RCC 7860 (cell line): ENCODE measurements at regions not wholly inside any gene's neighbourhood (a gene's known extent, or its start where the extent isn't known, plus 50 kb on each side); places are given as distances from the start of the nearest gene placed in this dataset.

Experiments
- DNase-seq: peaks from one replicate; pipeline ENCODE4 v3.0.0-alpha.2; 2015; ENCODE audit warnings: low spot score
- FAIRE-seq: peaks from 2 replicates; lab custom pipeline; 2012; peaks lifted over from hg19 to GRCh38; lab: Jason Lieb, UNC

DNA sequence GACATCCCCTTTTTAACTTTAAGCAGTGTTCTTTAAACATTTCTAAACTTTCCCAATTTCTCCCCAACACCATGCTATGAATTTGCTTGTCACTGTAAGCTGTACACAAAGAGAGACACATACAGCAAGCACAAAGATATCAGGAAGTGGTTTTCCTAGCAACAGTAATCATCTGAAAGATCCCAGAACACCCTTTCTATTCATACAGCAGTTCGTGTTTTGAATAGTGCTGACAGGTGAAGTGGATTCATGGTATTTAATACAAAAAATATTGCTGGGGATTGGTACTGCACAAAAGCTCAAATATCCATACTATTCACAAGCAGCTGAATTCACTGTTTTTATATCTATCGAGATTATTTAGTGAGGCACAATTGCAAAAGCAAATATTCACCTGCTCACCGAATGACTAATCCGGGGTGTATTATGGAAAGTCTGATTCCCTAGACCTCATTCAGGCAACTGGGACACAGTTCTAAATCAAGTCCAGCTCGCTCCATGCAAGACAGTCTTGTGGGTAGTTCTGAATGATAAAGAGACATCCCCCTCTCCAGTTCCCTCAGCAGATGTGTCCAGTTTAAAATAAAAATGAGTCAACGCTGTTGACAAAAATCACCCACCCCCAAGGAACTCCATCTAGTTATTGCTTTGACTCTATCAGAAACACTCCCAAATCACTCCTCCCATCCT lies 107.1 kb upstream of the TSHZ2 start:
- no peak for DNase-seq
- no peak for FAIRE-seq

DNA sequence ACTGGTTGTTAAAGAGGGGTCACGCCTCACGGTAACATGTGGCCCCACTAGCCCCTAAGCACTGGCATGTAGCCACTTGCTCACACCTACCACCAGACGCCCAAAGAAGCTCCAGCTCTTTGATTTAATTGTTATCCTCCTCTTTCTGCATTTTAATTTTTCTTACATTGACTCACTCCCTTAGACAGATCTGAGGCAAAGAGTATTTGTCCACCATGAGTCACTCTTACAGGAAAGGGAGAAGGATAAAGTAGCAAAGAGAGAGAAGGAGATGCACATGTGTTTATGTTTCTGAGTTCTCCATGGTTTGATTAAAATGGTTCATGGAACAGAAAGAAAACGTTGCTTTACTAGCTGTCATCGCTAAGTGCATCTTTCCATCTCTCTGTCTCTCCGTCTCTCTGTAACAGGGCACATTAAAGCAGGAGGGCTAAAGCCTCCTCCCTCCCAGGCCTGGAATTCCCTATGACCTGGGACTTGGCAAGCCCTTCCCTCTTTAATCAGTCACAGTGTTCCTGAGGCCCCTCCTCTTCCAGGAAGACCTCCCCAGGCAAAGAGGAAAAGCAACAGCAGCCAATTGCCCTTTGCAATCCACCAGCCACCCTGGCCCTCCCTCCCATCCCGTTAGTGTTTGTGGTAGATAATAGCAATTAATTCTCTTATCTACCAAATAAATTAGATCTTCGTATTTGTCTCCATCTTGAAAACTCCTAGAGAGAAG lies 112.8 kb upstream of the TSHZ2 start:
- FAIRE-seq = peak; percentile 49
- peak; percentile 50 for DNase-seq

DNA sequence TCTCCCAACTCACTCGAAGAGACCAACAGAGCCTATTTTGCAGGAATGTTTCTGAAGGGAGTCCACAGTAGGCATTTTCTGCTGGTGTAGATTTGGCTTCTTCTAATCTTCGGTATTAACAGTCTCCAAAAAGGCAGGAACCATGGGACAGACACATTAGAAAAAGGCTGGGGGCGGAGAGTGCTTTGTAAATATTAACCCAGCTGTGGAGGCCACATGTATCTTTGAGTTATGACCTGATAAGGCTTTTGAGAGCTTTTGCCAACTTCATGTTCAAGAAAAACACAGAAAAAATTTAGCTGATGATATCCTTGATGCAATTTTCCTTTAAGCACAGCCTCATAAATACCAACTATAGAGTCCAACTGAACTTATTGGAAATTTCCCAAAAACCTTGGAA lies 119.4 kb upstream of the TSHZ2 start:
- DNase-seq (no peak), FAIRE-seq (no peak)

DNA sequence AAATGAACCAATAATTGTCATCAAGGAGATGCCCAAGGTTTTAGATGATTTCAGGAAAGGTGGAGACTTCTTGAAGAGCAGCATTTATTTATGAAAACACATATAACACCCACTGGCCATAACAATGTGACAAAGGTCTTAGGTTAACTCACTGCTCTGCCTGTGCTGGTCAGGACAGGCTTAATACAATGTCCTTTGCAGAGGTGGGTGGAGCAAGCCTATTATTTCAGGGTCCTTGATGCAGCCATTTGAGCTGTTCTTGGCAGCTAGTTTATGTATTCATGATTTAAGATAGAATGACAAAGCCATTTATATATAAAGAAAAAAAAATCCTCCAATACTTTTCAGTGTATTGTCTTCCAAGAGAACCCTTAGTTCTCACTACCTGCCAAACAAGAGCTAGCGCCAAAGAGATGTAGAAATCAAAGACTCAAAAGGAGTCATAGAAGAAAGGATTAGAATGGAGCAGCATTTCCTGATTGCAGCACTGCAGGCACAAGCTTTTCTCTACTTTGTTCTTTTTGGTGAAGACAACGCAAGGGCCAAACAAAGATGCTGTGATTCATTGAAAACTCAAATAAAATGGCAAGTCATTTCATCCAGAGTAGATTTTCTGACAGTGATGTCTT lies 124.3 kb upstream of the TSHZ2 start:
- DNase-seq = no peak

DNA sequence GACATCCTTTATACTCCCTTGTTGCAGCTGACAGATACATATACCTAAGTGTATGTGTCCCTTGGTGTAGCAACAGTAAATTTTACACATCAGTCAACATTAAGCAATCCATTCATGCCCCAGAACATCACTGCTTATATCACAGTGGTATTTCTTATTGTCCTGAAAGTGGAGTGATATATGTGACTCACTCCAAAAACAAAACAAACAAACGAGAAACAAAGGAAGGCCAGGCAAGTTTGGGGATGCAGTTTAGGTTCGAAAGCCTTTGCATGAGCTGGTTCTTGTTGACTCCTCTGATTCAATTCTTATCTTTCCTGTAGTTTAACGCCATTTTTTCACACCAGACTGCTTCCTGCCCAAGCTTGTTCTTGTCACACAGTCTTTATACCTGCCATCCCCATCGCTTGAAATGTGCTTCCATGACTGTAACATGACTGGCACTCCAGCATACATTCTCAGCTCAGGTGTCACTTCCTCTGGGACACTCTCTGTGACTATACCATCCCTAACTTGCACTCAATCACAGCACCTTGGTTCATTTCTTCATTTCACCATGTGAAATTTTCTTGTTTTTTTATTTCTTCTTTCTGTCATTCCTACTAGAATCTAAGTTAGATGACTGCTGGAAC lies 125.0 kb upstream of the TSHZ2 start:
- no peak for FAIRE-seq
- DNase-seq = no peak

More for the DNA sequence above, 124.3 kb upstream of the TSHZ2 start:
- FAIRE-seq = no peak

DNA sequence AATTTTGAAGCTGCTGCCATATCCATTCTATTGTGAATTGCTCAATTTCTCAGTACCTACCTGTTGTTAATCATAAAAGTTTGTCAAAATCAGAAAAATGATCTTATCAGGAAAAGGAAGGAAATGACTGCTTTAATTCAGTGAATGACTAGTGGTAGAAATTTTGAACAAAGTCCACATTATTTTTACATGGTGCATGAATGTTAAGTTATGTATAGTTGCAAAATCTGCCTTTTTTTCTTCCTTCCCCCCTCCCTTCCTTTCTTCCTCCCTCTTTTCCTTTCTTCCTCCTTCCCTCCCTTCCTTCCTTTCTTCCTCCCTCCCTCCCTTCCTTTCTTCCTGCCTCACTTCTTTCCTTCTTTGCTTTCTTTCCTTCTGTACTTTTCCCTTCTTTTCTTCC lies 127.1 kb upstream of the TSHZ2 start:
- FAIRE-seq = no peak
- DNase-seq = no peak

DNA sequence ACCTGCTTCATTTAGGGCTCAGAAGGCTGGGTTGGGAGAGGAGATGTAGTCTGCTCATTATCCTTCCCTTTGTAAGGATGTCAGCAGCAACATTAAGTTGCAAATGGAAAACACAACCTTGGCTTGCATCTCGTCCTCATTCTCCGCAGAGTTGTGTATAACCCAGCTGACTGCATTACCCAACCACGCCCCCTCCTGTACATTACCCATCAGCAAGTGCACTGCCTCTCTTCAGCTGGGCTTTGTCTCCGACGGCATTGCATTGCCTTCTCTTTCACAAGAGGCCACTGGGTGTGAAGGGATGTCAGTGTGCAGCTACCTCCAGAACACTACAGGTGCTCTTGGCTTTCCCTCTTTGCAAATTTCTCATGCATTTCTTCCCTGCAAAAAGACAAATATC lies 128.7 kb upstream of the TSHZ2 start:
- DNase-seq (no peak), FAIRE-seq (no peak)

DNA sequence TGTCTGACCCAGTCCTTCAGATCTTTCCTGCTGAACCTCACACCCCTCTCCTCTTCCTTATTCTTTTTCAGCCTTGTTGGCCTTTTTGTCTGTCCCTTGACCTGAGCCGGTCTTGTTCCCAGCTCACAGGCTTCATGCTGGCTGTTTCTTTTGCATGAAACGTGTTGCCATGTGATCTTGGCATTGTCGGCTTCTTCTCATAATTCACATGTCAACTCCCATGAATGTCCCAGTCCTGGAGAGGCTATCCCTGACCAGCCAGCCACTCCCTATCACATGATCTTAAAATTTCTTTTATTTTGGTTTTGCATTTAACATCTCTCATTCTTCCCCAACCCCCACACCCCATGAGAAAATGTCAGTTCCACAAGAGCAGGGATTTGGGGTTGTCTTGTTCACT lies 131.2 kb upstream of the TSHZ2 start:
- DNase-seq (no peak), FAIRE-seq (no peak)

DNA sequence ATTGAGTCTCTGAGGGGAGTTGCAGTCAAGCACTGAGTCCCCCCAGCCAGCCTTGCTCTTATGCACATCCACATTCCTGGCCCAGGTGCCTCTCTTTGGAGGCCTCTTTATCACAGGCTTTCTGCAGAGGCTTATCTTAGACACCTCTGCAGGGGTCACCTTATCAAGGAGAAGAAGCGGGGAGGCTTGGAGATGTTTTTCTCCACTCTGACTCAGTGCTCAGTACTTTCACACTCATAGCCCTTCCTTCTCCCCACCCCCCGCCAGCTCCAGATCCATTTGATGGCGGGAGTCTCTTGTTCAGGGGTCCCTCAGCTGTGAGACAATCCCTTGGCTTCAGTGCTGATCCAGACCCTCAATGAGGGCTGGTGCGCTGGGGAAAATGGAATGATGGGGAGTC lies 132.1 kb upstream of the TSHZ2 start:
- no peak for FAIRE-seq
- no peak for DNase-seq

DNA sequence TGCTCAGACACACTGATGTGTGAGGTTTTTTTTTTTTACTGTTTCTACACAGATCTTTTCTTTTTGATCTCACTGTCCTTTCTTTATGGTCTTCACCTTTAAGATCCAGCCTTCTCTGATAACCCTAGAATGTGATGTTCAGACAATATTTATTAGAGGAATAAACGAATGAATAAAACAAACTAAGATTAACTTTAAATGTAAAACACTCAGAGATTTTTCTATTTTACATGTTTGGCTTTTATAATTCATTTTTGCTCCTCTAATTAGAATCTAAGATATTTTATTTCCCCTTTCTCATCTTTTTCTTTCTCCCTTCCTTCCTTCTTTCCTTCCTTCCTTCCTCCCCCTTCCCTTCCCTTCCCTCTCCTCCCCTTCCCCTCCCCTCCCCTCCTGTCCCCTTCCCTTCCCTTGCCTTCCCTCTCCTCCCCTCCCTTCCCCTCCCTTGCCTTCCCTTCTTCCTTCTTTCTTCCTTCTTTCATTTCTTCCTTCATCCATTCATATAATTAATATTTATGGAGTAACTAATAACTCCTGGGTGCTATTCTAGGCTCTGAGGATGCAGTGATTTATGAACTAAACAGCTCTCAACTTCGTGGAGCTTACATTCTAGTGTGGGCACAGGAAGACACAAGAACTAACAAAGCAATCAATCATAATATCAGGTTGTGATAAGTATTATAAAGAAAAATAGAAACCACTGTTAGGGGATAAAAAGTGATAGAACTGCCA lies 133.5 kb upstream of the TSHZ2 start:
- DNase-seq = no peak
- no peak for FAIRE-seq

DNA sequence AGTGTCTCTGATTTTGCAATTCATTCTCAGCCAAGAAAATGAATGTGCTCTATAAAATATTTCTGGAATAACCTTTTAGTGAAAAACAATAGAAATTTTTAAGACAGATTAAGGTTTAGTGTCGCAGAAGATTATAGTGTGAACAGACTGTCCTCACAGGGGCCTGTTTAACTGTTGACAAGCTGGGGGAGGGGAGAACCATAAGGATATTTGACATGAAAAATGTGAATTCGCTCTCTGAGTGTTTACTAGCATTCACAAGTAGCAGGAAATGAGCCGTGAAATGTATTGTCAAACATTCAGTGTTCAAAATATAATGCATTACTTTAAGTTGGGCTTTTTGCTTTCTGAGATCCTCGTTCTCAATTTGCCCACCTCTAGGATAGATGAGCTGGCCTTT lies 134.8 kb upstream of the TSHZ2 start:
- DNase-seq (no peak), FAIRE-seq (no peak)

DNA sequence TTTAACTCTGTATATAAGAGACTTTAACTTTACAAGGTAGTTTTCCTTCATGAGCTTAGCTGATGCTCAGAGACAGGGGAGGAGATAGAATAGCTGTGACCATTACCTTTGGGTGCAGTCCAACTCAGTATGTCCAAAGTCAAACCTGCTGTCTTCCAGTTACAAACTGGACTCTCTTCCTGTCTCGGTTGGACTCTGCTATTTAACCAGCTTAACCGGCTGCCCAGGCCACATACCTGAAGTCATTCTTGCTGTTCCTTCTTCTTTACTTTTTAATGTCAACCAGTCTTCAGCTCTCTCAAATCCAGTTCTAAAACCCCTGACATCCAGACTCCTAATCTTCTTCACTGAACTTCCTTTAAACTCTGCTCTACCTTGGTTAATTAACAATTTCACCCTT lies 138.3 kb upstream of the TSHZ2 start:
- DNase-seq (no peak), FAIRE-seq (no peak)

DNA sequence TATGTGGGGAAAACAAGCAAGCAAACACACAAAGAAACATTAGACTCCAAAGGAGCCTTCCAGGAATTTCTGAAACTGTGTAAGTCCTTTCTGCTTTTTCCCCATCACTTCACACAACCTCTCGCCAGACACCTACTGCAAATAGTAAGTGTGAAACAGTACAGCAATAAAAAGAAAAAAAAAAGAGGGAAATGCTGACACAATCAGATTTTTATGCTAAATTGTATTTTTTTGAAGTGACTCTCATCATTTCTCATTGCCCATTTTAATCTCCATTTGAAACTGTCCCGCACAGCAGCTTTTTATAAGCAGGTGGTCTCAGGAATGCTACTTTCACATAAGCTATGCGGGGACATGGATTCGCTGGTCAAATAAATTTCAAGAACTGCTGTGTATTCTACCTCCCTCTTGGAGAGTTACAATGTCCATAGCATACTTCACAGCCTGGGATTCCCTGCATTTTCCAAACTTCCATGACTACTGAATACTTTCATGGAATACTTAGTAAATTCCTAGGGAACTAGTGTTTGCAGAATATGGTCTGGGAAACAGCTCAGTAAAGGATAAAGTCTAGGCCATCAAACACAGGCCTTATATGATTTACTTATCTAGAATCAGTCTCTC lies 139.9 kb upstream of the TSHZ2 start:
- FAIRE-seq (no peak), DNase-seq (no peak)

DNA sequence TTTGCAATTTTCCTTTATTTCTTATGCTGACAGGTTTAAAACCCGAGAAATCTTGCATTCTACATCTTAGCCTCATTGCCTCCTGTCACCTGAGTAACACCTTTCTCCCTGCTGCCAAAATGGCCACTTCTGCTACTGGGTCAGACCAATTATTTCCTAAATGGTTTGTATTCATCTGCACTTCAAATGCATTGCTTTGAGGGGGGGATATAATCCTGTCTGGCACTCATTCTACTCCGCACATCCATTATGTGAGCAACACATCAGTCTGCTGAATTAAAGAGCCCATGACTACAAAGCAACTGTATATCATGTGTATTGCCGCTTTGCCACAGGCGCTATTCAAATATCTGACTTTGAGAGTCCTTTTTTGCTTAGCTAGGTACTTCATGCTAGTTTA lies 141.6 kb upstream of the TSHZ2 start:
- DNase-seq = no peak
- no peak for FAIRE-seq

DNA sequence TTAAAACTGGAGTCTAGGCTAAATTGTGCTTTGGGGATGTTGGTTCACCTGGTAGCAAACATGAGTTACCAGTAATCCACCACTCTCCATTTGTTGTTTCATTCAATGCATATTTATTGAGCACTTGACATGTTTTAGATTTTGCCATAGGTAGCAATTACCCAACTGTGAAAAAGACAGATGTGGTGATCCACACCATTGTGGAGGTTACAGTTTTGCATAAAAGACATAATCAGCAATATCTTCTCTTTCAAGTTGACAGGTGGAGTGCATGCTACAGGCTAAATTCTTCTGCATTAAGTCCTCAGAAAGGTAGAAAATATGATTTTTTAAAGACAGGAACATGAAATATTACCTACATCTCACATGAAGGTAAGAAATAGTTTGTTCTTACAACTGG lies 143.0 kb upstream of the TSHZ2 start:
- FAIRE-seq (no peak), DNase-seq (no peak)

DNA sequence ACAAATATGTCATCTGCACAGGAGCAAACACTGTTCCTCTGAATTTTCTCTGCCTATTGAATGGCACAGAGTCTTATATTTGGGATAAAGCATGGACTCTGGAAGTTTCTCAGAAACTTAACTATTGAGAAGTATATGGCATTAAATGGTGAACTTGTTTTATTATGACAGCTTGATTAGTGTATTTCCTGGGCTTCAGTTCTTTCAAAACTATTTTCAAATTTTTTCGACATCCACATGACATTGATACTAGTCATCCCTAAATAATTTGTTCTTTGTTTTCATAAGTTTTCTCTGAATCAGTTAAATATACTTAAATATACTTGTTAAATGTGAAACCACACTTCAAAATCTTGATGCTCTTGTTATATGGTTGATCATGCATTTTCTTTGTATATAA lies 144.0 kb upstream of the TSHZ2 start:
- DNase-seq = no peak
- FAIRE-seq = no peak

DNA sequence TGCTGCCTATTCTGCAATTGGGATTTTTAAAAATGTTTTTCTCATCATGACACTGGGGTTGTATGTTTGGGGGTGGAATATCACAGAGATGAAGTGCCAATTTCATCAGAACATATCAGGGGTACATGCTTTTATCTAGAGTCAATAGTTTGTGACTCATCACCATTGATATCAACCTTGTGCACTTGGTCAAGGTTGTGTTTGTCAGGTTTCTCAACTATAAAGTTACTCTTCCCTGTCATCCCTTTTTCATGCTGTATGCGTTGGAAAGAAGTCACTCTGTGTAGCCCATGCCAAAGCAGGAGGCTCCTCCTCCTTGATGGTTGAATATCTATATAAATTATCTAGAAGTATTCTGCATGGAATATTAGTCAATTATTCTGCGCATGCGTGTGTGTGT lies 145.4 kb upstream of the TSHZ2 start:
- FAIRE-seq = no peak
- no peak for DNase-seq

DNA sequence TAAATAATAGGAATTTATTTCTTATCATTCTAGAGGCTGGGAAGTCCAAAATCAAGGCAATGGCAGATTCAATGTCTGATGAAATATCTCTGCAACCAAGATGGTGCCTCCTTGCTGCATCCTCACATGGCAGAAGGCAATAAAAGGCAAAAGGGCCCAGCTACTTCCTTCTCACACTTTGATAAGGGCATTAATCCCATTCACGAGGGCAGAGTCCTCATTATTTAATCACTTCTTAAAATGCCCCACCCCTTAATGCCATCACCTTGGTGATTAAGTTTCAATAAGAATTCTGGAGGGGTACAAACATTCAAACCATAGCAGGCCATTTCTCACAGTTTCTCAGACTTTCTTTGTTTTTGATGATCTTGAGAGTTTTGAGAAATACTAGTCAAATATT lies 145.8 kb upstream of the TSHZ2 start:
- FAIRE-seq (no peak), DNase-seq (no peak)

DNA sequence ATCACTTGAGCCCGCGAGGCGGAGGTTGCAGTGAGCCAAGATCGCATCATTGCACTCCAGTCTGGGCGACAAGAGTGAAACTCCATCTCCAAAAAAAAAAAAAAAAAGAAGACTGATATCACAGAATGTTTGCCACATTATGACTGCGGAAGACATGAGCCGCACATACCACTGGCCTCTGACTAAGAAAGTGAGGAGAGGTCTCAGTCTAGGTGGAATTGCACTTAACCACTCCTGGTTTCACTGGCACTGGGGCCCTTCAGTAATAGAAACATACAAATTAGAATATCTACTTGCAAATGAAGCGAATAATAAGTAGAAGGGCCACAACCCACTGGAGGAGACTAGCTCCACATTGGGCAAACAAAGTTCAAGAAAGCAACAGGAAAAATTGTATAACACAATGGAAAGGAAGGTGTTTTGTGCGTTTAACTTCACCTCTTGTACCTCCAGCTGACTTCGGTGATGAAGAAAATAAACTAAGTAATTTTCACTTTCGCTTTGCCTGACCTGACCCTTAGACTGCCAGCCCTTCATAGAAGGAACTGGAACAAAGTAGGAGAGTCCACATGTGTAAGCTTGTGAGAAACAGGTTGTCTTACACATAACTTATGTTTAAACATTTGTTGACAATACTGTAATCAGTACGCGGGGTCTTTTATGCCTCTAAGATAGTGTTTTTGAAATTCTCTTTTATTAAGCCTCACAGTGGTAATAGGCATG lies 147.5 kb upstream of the TSHZ2 start:
- DNase-seq = no peak
- no peak for FAIRE-seq

DNA sequence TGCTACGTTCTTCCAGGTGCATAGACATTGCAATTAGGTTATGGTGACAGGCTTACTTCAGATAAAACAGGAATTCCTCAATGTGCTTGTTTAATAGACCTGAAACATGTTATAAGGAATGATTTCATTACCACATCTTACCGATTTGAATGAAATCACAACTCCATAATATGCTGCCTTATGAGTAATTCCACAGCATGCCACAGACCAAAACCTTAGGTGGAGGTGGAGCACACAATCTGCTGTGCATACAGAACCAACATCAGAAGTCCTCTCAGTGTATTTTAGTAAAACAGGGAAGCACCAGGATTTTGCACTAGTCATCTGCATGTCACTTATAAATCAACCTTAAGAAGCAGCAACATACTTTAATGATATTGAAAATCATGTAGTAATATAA lies 148.9 kb upstream of the TSHZ2 start:
- FAIRE-seq = no peak
- no peak for DNase-seq
